Activated CD4-positive, alpha-beta T cell treated with anti-CD3 and anti-CD28 coated beads for 4 hours (primary cell): ENCODE measurements at regions not wholly inside any gene's neighbourhood (a gene's known extent, or its start where the extent isn't known, plus 50 kb on each side); places are given as distances from the start of the nearest gene placed in this dataset.

Experiments
- DNase-seq, 2 donors: peaks; one replicate each; pipeline ENCODE4 v3.0.0-alpha.2; 2020

GRCh38 chr15:69718916-69719315 lies 266.3 kb downstream of the RPLP1 start:
- DNase-seq, result peak in 1 of 2 donors; percentile 21

- peak; percentile 48 to 54 for DNase-seq
Observed at GRCh38 chr15:69719527-69720240, 267.1 kb downstream of the RPLP1 start.

- no peak for DNase-seq
Observed at GRCh38 chr15:69720536-69720935, 267.9 kb downstream of the RPLP1 start.

- DNase-seq, result no peak
Observed at GRCh38 chr15:69722924-69723323, 270.3 kb downstream of the RPLP1 start.

- no peak for DNase-seq
Observed at GRCh38 chr15:69723404-69724096, 270.9 kb downstream of the RPLP1 start.

- DNase-seq, result no peak
Observed at GRCh38 chr15:69724333-69724732, 271.7 kb downstream of the RPLP1 start.

GRCh38 chr15:69725275-69725674 lies 272.7 kb downstream of the RPLP1 start:
- no peak for DNase-seq

- DNase-seq, result no peak
Observed at GRCh38 chr15:69725957-69726356, 273.3 kb downstream of the RPLP1 start.

- DNase-seq, result no peak
Observed at GRCh38 chr15:69727121-69727924, 274.7 kb downstream of the RPLP1 start.

- peak; percentile 69 to 83 for DNase-seq
Observed at GRCh38 chr15:69729167-69729748, 276.6 kb downstream of the RPLP1 start.

GRCh38 chr15:69730281-69731080 lies 277.9 kb downstream of the RPLP1 start:
- DNase-seq, result no peak

GRCh38 chr15:69731081-69731330 lies 278.4 kb downstream of the RPLP1 start:
- DNase-seq, result no peak

- no peak for DNase-seq
Observed at GRCh38 chr15:69731581-69731980, 279.0 kb downstream of the RPLP1 start.

GRCh38 chr15:69732133-69732532 lies 279.5 kb downstream of the RPLP1 start:
- no peak for DNase-seq

- no peak for DNase-seq
Observed at GRCh38 chr15:69734699-69735098, 282.1 kb downstream of the RPLP1 start.

GRCh38 chr15:69735121-69735520 lies 282.5 kb downstream of the RPLP1 start:
- no peak for DNase-seq

- DNase-seq, result no peak
Observed at GRCh38 chr15:69736161-69736560, 283.5 kb downstream of the RPLP1 start.

- DNase-seq, result no peak
Observed at GRCh38 chr15:69737916-69738315, 285.3 kb downstream of the RPLP1 start.

- no peak for DNase-seq
Observed at GRCh38 chr15:69740684-69741083, 288.1 kb downstream of the RPLP1 start.

GRCh38 chr15:69742361-69742760 lies 289.7 kb downstream of the RPLP1 start:
- no peak for DNase-seq

GRCh38 chr15:69743091-69743490 lies 290.5 kb downstream of the RPLP1 start:
- no peak for DNase-seq

GRCh38 chr15:69744391-69745162 lies 292.0 kb downstream of the RPLP1 start:
- DNase-seq, result no peak
